ENCODE measurements at regions not wholly inside any gene's neighbourhood (a gene's known extent, or its start where the extent isn't known, plus 50 kb on each side); places are given as distances from the start of the nearest gene placed in this dataset.

GRCh38 chr14:76311079-76311758 is 64.7 kb upstream of the ESRRB start:
- Histone ChIP-seq H3K4me1 (replicated peaks in 1 of 2) (no peaks in the 10 kb centered on the region), H3K36me3 (replicated peaks in 1 of 2) (no peaks in the 10 kb centered on the region), H3K27ac (no peak overlapping the region), H3K9me3 (replicated peaks in 1 of 3) (no peaks in the 10 kb centered on the region), H3K27me3 (no peaks in the 10 kb centered on the region), H3K4me3 (no peak overlapping the region)
- 40 to 49% (median 48%) methylated on average over 13 of the region's 13 CpGs for WGBS, 4 donors
- DNase-seq = no peak
- no peak for TF ChIP-seq CTCF (IDR thresholded peaks at IDR 0.05)
- no peak for TF ChIP-seq POLR2A (IDR thresholded peaks at IDR 0.05)
- intact Hi-C loops (cut with DNase I) = no loop called here

GRCh38 chr14:76312821-76313220 is 63.1 kb upstream of the ESRRB start:
- intact Hi-C loops (cut with DNase I) = no loop called here
- Histone ChIP-seq H3K27me3 (no peaks in the 10 kb centered on the region), H3K27ac (no peak overlapping the region), H3K36me3 (replicated peaks in 1 of 2) (no peaks in the 10 kb centered on the region), H3K4me1 (replicated peaks in 1 of 2) (no peaks in the 10 kb centered on the region), H3K4me3 (no peak overlapping the region), H3K9me3 (replicated peaks in 1 of 3) (no peaks in the 10 kb centered on the region)
- WGBS, 4 donors = 67 to 87% (median 75%) methylated on average over 4 of the region's 4 CpGs
- DNase-seq = no peak
- TF ChIP-seq POLR2A (IDR thresholded peaks at IDR 0.05) (no peak), CTCF (IDR thresholded peaks at IDR 0.05) (no peak)

GRCh38 chr14:76313303-76313702 is 62.6 kb upstream of the ESRRB start:
- no peaks in the 10 kb centered on the region for H3K9me3 ChIP-seq (replicated peaks in 1 of 3)
- H3K36me3 ChIP-seq (replicated peaks in 1 of 2) = no peaks in the 10 kb centered on the region
- intact Hi-C loops (cut with DNase I) = no loop called here
- no peak for DNase-seq
- no peak overlapping the region for H3K4me3 ChIP-seq
- H3K27me3 ChIP-seq = no peaks in the 10 kb centered on the region
- no peak for TF ChIP-seq POLR2A (IDR thresholded peaks at IDR 0.05)
- TF ChIP-seq CTCF (IDR thresholded peaks at IDR 0.05) = no peak
- 58 to 62% (median 61%) methylated on average over 4 of the region's 4 CpGs for WGBS, 4 donors
- no peaks in the 10 kb centered on the region for H3K4me1 ChIP-seq (replicated peaks in 1 of 2)
- H3K27ac ChIP-seq = no peak overlapping the region

- no peak for DNase-seq
- no peaks in the 10 kb centered on the region for H3K27me3 ChIP-seq
- intact Hi-C loops (cut with DNase I) = no loop called here
- no peak overlapping the region for H3K27ac ChIP-seq
- H3K4me3 ChIP-seq = no peak overlapping the region
- WGBS, 4 donors = 64 to 82% (median 69%) methylated on average over 3 of the region's 3 CpGs
- TF ChIP-seq POLR2A (IDR thresholded peaks at IDR 0.05) = no peak
- H3K36me3 ChIP-seq (replicated peaks in 1 of 2) = no peaks in the 10 kb centered on the region
- H3K4me1 ChIP-seq (replicated peaks in 1 of 2) = no peaks in the 10 kb centered on the region
- no peaks in the 10 kb centered on the region for H3K9me3 ChIP-seq (replicated peaks in 1 of 3)
Measured at GRCh38 chr14:76313852-76314251, 62.1 kb upstream of the ESRRB start.

GRCh38 chr14:76314521-76315034 is 61.4 kb upstream of the ESRRB start:
- Histone ChIP-seq H3K4me1 (replicated peaks in 1 of 2) (no peaks in the 10 kb centered on the region), H3K27me3 (no peaks in the 10 kb centered on the region), H3K9me3 (replicated peaks in 1 of 3) (no peaks in the 10 kb centered on the region), H3K4me3 (no peak overlapping the region), H3K36me3 (replicated peaks in 1 of 2) (no peaks in the 10 kb centered on the region), H3K27ac (no peak overlapping the region)
- no peak for TF ChIP-seq POLR2A (IDR thresholded peaks at IDR 0.05)
- no peak for TF ChIP-seq CTCF (IDR thresholded peaks at IDR 0.05)
- WGBS, 4 donors = 62 to 70% (median 66%) methylated on average over 7 of the region's 7 CpGs
- intact Hi-C loops (cut with DNase I) = no loop called here
- no peak for DNase-seq

Measured in adrenal gland (tissue), 9 donors.